ENCODE measurements at regions not wholly inside any gene's neighbourhood (a gene's known extent, or its start where the extent isn't known, plus 50 kb on each side); places are given as distances from the start of the nearest gene placed in this dataset.

DNA sequence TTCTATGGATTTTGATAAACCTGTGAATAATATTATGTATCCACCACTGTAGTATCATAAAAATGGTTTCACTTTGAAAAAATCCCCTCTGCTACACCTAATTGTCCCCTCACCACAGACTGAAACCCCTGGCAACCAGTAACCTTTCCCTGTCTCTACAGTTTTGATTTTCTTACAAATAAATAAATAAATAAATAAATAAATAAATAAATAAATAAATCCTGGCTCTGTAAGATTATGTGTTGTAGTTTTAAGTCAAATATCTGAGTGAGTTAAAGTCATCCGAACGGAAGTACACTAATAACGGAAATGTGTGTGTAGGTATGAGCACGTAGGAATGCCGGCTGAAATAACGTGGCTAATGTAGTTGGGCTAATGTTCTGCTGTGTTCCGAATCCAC, 641.5 kb downstream of the GABRG1 start:
- H3K27me3 Mint-ChIP-seq (ENCODE audit: insufficient read depth): no peaks in the 10 kb centered on the region
- Histone ChIP-seq H3K9me3 (ENCODE audit: control insufficient read depth, low read length) (no peaks in the 10 kb centered on the region), H3K36me3 (ENCODE audit: control insufficient read depth, insufficient read depth, low read length) (no peaks in the 10 kb centered on the region), H3K27me3 (ENCODE audit: control insufficient read depth, insufficient read depth, low read length, poor library complexity, severe bottlenecking) (no peaks in the 10 kb centered on the region), H3K9ac (ENCODE audit: extremely low read depth, low read length, poor library complexity, severe bottlenecking) (no peak overlapping the region), H3K4me3 (ENCODE audit: low read length) (no peak overlapping the region), H3K27ac (ENCODE audit: low read depth, low read length) (no peak overlapping the region), H3K4me1 (ENCODE audit: control insufficient read depth, insufficient read depth, low read length) (no peaks in the 10 kb centered on the region)
- DNase-seq: no peak
- H3K4me1 Mint-ChIP-seq: no peaks in the 10 kb centered on the region
- WGBS, 2 experiments (ENCODE audit: insufficient coverage in 1 of 2, insufficient read length in 1 of 2): 92 to 95% methylated on average over 6 to 7 of the region's 7 CpGs
- no peak overlapping the region for H3K4me3 Mint-ChIP-seq
- no peaks in the 10 kb centered on the region for H3K36me3 Mint-ChIP-seq (ENCODE audit: low read depth)
- H3K27ac Mint-ChIP-seq: no peak overlapping the region
- H3K9me3 Mint-ChIP-seq: peaks cover 4% of the 10 kb centered on the region
- TF ChIP-seq, protein P1, sequence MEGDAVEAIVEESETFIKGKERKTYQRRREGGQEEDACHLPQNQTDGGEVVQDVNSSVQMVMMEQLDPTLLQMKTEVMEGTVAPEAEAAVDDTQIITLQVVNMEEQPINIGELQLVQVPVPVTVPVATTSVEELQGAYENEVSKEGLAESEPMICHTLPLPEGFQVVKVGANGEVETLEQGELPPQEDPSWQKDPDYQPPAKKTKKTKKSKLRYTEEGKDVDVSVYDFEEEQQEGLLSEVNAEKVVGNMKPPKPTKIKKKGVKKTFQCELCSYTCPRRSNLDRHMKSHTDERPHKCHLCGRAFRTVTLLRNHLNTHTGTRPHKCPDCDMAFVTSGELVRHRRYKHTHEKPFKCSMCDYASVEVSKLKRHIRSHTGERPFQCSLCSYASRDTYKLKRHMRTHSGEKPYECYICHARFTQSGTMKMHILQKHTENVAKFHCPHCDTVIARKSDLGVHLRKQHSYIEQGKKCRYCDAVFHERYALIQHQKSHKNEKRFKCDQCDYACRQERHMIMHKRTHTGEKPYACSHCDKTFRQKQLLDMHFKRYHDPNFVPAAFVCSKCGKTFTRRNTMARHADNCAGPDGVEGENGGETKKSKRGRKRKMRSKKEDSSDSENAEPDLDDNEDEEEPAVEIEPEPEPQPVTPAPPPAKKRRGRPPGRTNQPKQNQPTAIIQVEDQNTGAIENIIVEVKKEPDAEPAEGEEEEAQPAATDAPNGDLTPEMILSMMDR (conservative IDR thresholded peaks at IDR 0.05): no peak

DNA sequence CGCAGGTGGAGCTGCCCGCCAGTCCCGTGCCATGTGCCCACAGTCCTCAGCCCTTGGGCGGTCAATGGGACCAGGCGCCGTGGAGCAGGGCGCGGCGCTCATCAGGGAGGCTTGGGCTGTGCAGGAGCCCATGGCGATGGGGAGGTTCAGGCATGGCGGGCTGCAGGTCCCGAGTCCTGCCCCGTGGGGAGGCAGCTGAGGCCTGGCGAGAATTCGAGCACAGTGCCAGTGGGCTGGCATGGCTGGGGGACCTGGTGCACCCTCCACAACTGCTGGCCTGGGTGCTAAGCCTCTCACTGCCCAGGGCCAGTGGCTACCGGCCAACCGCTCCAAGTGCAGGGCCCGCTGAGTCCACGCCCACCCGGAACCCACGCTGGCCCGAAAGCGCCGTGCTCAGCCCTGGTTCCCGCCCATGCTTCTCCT, 646.5 kb downstream of the GABRG1 start:
- H3K27ac ChIP-seq (ENCODE audit: low read depth, low read length): no peak overlapping the region
- no peaks in the 10 kb centered on the region for H3K27me3 Mint-ChIP-seq (ENCODE audit: insufficient read depth)
- H3K36me3 ChIP-seq (ENCODE audit: control insufficient read depth, insufficient read depth, low read length): no peaks in the 10 kb centered on the region
- no peaks in the 10 kb centered on the region for H3K27me3 ChIP-seq (ENCODE audit: control insufficient read depth, insufficient read depth, low read length, poor library complexity, severe bottlenecking)
- H3K9me3 Mint-ChIP-seq: peaks cover 42% of the 10 kb centered on the region
- H3K4me3 Mint-ChIP-seq: no peak overlapping the region
- no peak overlapping the region for H3K4me3 ChIP-seq (ENCODE audit: low read length)
- H3K4me1 Mint-ChIP-seq: no peaks in the 10 kb centered on the region
- DNase-seq: no peak
- no peak overlapping the region for H3K9ac ChIP-seq (ENCODE audit: extremely low read depth, low read length, poor library complexity, severe bottlenecking)
- TF ChIP-seq, protein P1 (conservative IDR thresholded peaks at IDR 0.05): no peak
- H3K36me3 Mint-ChIP-seq (ENCODE audit: low read depth): no peaks in the 10 kb centered on the region
- 94 to 97% methylated on average over 13 to 25 of the region's 25 CpGs for WGBS, 2 experiments (ENCODE audit: insufficient coverage in 1 of 2, insufficient read length in 1 of 2)
- no peaks in the 10 kb centered on the region for H3K4me1 ChIP-seq (ENCODE audit: control insufficient read depth, insufficient read depth, low read length)
- H3K9me3 ChIP-seq (ENCODE audit: control insufficient read depth, low read length): peaks cover 21% of the 10 kb centered on the region
- H3K27ac Mint-ChIP-seq: no peak overlapping the region

DNA sequence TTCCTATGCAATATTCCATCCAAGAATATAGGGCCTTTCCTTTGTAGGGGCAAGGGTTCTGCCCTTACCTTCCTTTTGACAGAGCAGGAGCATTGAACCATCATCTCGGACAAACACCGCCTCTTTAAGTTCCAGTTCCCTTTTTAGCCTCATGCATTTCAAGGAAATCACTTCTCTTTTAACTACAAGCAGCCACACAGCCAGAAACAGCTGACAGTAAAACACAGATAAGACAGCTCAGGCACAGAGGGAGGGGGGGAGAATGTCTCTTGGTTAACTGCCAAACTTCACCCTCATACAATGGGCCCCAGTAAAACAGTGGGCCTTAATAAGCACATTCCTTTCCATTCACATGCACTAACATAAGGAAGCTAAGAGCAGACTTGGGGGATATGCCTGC, 648.3 kb downstream of the GABRG1 start:
- WGBS, 2 experiments (ENCODE audit: insufficient coverage in 1 of 2, insufficient read length in 1 of 2): 94% methylated on average over 2 of the region's 2 CpGs; no CpG with 5 or more reads in 1 of the 2 experiments

More for the DNA sequence above, 648.3 kb downstream of the GABRG1 start:
- H3K9ac ChIP-seq (ENCODE audit: extremely low read depth, low read length, poor library complexity, severe bottlenecking): no peak overlapping the region
- no peaks in the 10 kb centered on the region for H3K4me1 Mint-ChIP-seq
- peaks cover 21% of the 10 kb centered on the region for H3K9me3 ChIP-seq (ENCODE audit: control insufficient read depth, low read length)
- H3K4me1 ChIP-seq (ENCODE audit: control insufficient read depth, insufficient read depth, low read length): no peaks in the 10 kb centered on the region
- H3K27me3 Mint-ChIP-seq (ENCODE audit: insufficient read depth): no peaks in the 10 kb centered on the region
- H3K27ac Mint-ChIP-seq: no peak overlapping the region
- TF ChIP-seq, protein P1 (conservative IDR thresholded peaks at IDR 0.05): no peak
- no peaks in the 10 kb centered on the region for H3K36me3 ChIP-seq (ENCODE audit: control insufficient read depth, insufficient read depth, low read length)
- no peaks in the 10 kb centered on the region for H3K27me3 ChIP-seq (ENCODE audit: control insufficient read depth, insufficient read depth, low read length, poor library complexity, severe bottlenecking)
- H3K36me3 Mint-ChIP-seq (ENCODE audit: low read depth): no peaks in the 10 kb centered on the region
- no peak overlapping the region for H3K4me3 ChIP-seq (ENCODE audit: low read length)
- DNase-seq: no peak
- H3K9me3 Mint-ChIP-seq: peaks cover 42% of the 10 kb centered on the region
- no peak overlapping the region for H3K4me3 Mint-ChIP-seq
- H3K27ac ChIP-seq (ENCODE audit: low read depth, low read length): no peak overlapping the region

All from endodermal cell (in vitro differentiated cells).